ENCODE measurements at regions not wholly inside any gene's neighbourhood (a gene's known extent, or its start where the extent isn't known, plus 50 kb on each side); places are given as distances from the start of the nearest gene placed in this dataset.
A peak's percentile ranks its signal among the peaks of the same experiment; 100 is the strongest.

DNA sequence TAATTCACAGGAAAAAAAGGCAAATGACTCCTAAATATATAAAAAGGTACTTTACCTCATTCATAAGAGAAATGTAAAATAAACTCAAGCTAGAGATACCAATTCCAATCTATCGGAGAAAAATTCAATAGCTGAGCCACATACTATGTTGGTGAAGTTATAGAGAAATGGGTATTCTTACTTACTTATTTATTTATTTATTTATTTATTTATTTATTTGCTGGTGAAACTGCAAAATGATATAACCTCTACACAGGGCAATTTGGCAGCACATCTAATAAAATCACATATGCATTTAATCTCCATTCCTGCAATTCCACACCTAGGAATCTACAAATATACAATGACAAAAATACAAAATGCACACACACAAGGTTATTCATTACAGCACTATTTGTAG lies 117.5 kb upstream of the TMEM168 start:
- POLR2A ChIA-PET, result no interaction called here
- no peak overlapping the region for H3K27ac Mint-ChIP-seq
- DNase-seq (no peak), ATAC-seq (no peak)
- no peaks in the 10 kb centered on the region for H3K27me3 Mint-ChIP-seq
- H3K36me3 Mint-ChIP-seq, result peaks cover 60 to 72% (median 66%) of the 10 kb centered on the region in 3 donors
- H3K4me3 Mint-ChIP-seq, result no peak overlapping the region
- H3K4me1 Mint-ChIP-seq, result peaks cover 0 to 3% (median 1%) of the 10 kb centered on the region in 4 donors
- peaks cover 3 to 52% (median 25%) of the 10 kb centered on the region in 9 donors for H3K9me3 Mint-ChIP-seq

DNA sequence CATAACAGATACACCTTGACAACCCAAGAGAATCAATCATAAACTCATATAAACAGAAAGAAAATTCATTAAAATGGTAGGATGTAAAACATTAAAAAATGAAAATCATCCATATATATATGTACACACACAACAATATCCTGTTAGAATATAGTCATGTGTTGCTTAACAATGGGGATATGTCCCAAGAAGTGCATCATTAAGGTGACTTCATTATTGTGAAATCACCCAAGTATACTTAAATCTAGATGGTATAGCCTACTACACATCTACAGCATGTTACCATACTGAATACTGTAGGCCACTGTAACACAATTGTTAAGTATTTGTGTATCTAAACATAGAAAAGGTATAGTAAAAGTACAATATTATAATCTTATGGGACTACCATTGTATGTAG lies 115.8 kb upstream of the TMEM168 start:
- DNase-seq (no peak), ATAC-seq (no peak)
- POLR2A ChIA-PET, result no interaction called here
- Mint-ChIP-seq H3K27me3 (no peaks in the 10 kb centered on the region), H3K4me1 (peaks cover 0 to 6% (median 3%) of the 10 kb centered on the region in 4 donors), H3K27ac (no peak overlapping the region), H3K4me3 (no peak overlapping the region), H3K36me3 (peaks cover 49 to 64% (median 61%) of the 10 kb centered on the region in 3 donors), H3K9me3 (peaks cover 3 to 42% (median 21%) of the 10 kb centered on the region in 9 donors)

GRCh38 chr7:112905413-112905812 lies 115.2 kb upstream of the TMEM168 start:
- peaks cover 44 to 63% (median 58%) of the 10 kb centered on the region in 3 donors for H3K36me3 Mint-ChIP-seq
- H3K9me3 Mint-ChIP-seq, result peaks cover 0 to 37% (median 17%) of the 10 kb centered on the region in 9 donors
- DNase-seq (no peak), ATAC-seq (no peak)
- POLR2A ChIA-PET, result no interaction called here
- H3K27me3 Mint-ChIP-seq, result no peaks in the 10 kb centered on the region
- H3K27ac Mint-ChIP-seq, result no peak overlapping the region
- H3K4me3 Mint-ChIP-seq, result no peak overlapping the region
- H3K4me1 Mint-ChIP-seq, result peaks cover 0 to 6% (median 3%) of the 10 kb centered on the region in 4 donors

- peak in 1 of 2 donors; percentile 52 for ATAC-seq
- DNase-seq, result peak in 6 of 10 donors; percentile 3 to 35 (median 14)
- H3K4me1 Mint-ChIP-seq, result peaks cover 3 to 19% (median 9%) of the 10 kb centered on the region in 4 donors
- H3K27me3 Mint-ChIP-seq, result no peaks in the 10 kb centered on the region
- peaks cover 0 to 16% (median 5%) of the 10 kb centered on the region in 9 donors for H3K9me3 Mint-ChIP-seq
- H3K36me3 Mint-ChIP-seq, result peaks cover 22 to 40% (median 38%) of the 10 kb centered on the region in 3 donors
- no peak overlapping the region for H3K4me3 Mint-ChIP-seq
- no peak overlapping the region for H3K27ac Mint-ChIP-seq
- POLR2A ChIA-PET, result no interaction called here
These were observed 108.5 kb upstream of the TMEM168 start for GRCh38 chr7:112898432-112899290.

- peaks cover 3 to 19% (median 8%) of the 10 kb centered on the region in 4 donors for H3K4me1 Mint-ChIP-seq
- POLR2A ChIA-PET, result no interaction called here
- H3K36me3 Mint-ChIP-seq, result peaks cover 17 to 42% (median 42%) of the 10 kb centered on the region in 3 donors
- ATAC-seq, result no peak
- H3K9me3 Mint-ChIP-seq, result peaks cover 0 to 12% (median 5%) of the 10 kb centered on the region in 9 donors
- H3K27me3 Mint-ChIP-seq, result no peaks in the 10 kb centered on the region
- no peak for DNase-seq
- no peak overlapping the region for H3K4me3 Mint-ChIP-seq
- peak overlapping the region in 1 of 10 donors; percentile 24 for H3K27ac Mint-ChIP-seq
These were observed 107.7 kb upstream of the TMEM168 start for GRCh38 chr7:112897839-112898431.

GRCh38 chr7:112896026-112896601 lies 105.9 kb upstream of the TMEM168 start:
- no peak for DNase-seq
- Mint-ChIP-seq H3K27ac (no peak overlapping the region), H3K9me3 (peaks cover 0 to 12% (median 3%) of the 10 kb centered on the region in 9 donors), H3K27me3 (no peaks in the 10 kb centered on the region), H3K4me3 (no peak overlapping the region), H3K4me1 (peaks cover 4 to 12% (median 10%) of the 10 kb centered on the region in 4 donors), H3K36me3 (peaks cover 21 to 44% (median 44%) of the 10 kb centered on the region in 3 donors)
- POLR2A ChIA-PET, result no interaction called here
- ATAC-seq, result no peak

DNA sequence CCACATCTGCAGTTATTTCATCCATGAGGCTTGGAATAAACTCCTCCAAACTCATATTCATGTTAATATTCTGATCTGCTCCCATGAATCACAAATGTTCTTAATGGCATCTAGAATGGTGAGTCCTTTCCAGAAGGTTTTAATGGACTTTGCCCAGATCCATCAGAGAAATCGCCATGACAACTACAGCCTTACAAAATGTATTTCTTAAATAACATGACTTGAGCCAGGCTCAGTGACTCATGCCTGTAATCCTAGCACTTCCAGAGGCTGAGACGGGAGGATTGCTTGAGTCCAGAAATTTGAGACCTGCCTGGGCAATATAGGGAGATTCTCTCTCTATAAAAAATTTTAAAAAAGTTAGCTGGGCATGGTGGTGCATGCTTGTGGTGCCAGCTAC lies 102.1 kb upstream of the TMEM168 start:
- Mint-ChIP-seq H3K9me3 (no peaks in the 10 kb centered on the region), H3K4me1 (peaks cover 10 to 25% (median 18%) of the 10 kb centered on the region in 4 donors), H3K27ac (no peak overlapping the region), H3K36me3 (peaks cover 23 to 61% (median 42%) of the 10 kb centered on the region in 3 donors), H3K27me3 (no peaks in the 10 kb centered on the region), H3K4me3 (no peak overlapping the region)
- POLR2A ChIA-PET, result no interaction called here
- no peak for DNase-seq
- ATAC-seq, result no peak

DNA sequence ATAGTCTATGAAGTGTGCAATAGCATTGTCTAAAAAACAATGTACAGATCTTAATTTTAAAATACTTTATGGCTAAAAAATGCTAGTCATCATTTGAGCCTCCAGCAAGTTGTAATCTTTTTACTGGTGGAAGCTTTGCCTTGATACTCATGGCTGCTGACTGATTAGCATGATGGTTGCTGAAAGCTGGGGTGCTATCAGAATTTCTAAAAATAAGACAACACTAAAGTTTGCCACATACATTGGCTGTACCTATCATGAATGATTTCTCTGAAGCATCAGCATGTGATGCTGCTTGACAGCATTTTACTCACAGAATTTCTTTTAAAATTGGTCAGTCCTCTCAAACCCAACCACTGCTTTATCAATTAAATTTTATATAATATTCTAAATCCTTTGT lies 101.5 kb upstream of the TMEM168 start:
- no peak for ATAC-seq
- no peaks in the 10 kb centered on the region for H3K27me3 Mint-ChIP-seq

DNA sequence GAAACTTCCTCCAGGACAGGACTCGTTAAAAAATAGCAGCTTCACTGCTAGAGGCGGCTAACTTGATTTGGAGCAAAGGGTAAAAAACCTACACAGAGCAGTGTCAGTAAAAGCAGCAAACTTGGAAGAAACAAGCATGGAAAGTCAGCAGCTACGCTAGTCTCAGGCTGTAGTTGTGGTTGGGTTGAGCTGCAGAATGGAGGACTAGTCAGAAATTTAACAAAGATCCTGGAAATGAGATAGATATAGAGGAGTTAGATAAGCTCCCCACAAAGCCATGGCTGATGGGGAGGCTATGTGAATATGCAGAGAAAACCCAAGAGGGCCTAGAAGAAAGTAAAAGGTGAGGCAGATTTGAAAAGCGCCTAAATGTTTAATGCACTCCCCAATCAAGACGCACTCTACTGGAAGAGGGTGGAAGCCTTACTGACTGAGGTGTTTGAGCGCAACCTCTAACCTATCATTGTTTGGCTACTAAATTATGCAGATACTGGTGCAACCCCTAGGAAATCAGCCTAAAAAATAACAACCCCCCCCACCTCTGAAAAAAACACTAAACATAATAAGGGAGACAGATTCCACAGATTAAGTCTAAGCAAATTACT lies 99.7 kb upstream of the TMEM168 start:
- Mint-ChIP-seq H3K9me3 (peaks cover 0 to 6% (median 0%) of the 10 kb centered on the region in 9 donors), H3K27me3 (no peaks in the 10 kb centered on the region), H3K4me3 (no peak overlapping the region), H3K4me1 (peaks cover 13 to 28% (median 19%) of the 10 kb centered on the region in 4 donors), H3K36me3 (peaks cover 29 to 65% (median 57%) of the 10 kb centered on the region in 3 donors), H3K27ac (no peak overlapping the region)
- ATAC-seq, result no peak
- POLR2A ChIA-PET, result no interaction called here
- DNase-seq, result no peak

More for the DNA sequence above, 101.5 kb upstream of the TMEM168 start:
- Mint-ChIP-seq H3K4me3 (no peak overlapping the region), H3K4me1 (peaks cover 10 to 22% (median 18%) of the 10 kb centered on the region in 4 donors), H3K36me3 (peaks cover 23 to 62% (median 44%) of the 10 kb centered on the region in 3 donors), H3K9me3 (no peaks in the 10 kb centered on the region), H3K27ac (no peak overlapping the region)
- POLR2A ChIA-PET, result no interaction called here
- DNase-seq, result no peak

- Mint-ChIP-seq H3K27me3 (no peaks in the 10 kb centered on the region), H3K9me3 (peaks cover 0 to 6% (median 0%) of the 10 kb centered on the region in 9 donors), H3K4me1 (peaks cover 13 to 28% (median 19%) of the 10 kb centered on the region in 4 donors), H3K27ac (no peak overlapping the region), H3K36me3 (peaks cover 26 to 61% (median 57%) of the 10 kb centered on the region in 3 donors), H3K4me3 (no peak overlapping the region)
- ATAC-seq (no peak), DNase-seq (no peak)
- POLR2A ChIA-PET, result no interaction called here
These were observed 99.1 kb upstream of the TMEM168 start for GRCh38 chr7:112889268-112889667.

- peaks cover 16 to 31% (median 20%) of the 10 kb centered on the region in 4 donors for H3K4me1 Mint-ChIP-seq
- H3K27me3 Mint-ChIP-seq, result no peaks in the 10 kb centered on the region
- H3K36me3 Mint-ChIP-seq, result peaks cover 24 to 57% (median 54%) of the 10 kb centered on the region in 3 donors
- POLR2A ChIA-PET, result no interaction called here
- no peak overlapping the region for H3K4me3 Mint-ChIP-seq
- H3K27ac Mint-ChIP-seq, result no peak overlapping the region
- no peak for DNase-seq
- ATAC-seq, result no peak
- H3K9me3 Mint-ChIP-seq, result peaks cover 0 to 6% (median 0%) of the 10 kb centered on the region in 9 donors
These were observed 98.6 kb upstream of the TMEM168 start for GRCh38 chr7:112888781-112889180.

- H3K27me3 Mint-ChIP-seq, result no peaks in the 10 kb centered on the region
These were observed 97.8 kb upstream of the TMEM168 start for GRCh38 chr7:112887976-112888375.

More at GRCh38 chr7:112887976-112888375, 97.8 kb upstream of the TMEM168 start:
- H3K4me3 Mint-ChIP-seq, result no peak overlapping the region
- no peak for ATAC-seq
- H3K9me3 Mint-ChIP-seq, result peaks cover 0 to 6% (median 0%) of the 10 kb centered on the region in 9 donors
- peak overlapping the region in 1 of 10 donors; percentile 18 for H3K27ac Mint-ChIP-seq
- peaks cover 20 to 37% (median 24%) of the 10 kb centered on the region in 4 donors for H3K4me1 Mint-ChIP-seq
- peaks cover 24 to 50% (median 50%) of the 10 kb centered on the region in 3 donors for H3K36me3 Mint-ChIP-seq
- no peak for DNase-seq
- POLR2A ChIA-PET, result no interaction called here
